Cerebellar cortex (tissue), 1 donor: ENCODE measurements at regions not wholly inside any gene's neighbourhood (a gene's known extent, or its start where the extent isn't known, plus 50 kb on each side); places are given as distances from the start of the nearest gene placed in this dataset.
"Not testable (repeated sequence)": the region's sequence is repeated elsewhere in the genome, so short reads cannot be mapped to it uniquely, and the experiment has no call there.

ENCODE experiments used
- DNase-seq: peaks from one replicate; pipeline ENCODE4 v3.0.0-alpha.2; 2015; ENCODE audit warnings: low spot score

- peak; percentile 11 for DNase-seq
Observed at GRCh38 chr1:55868026-55868425, 652.9 kb upstream of the USP24 start.

- no peak for DNase-seq
Observed at GRCh38 chr1:55867304-55867843, 652.2 kb upstream of the USP24 start.

GRCh38 chr1:55865778-55866177, 650.6 kb upstream of the USP24 start:
- not testable (repeated sequence) for DNase-seq

GRCh38 chr1:55864251-55864650, 649.1 kb upstream of the USP24 start:
- no peak for DNase-seq

- DNase-seq, result no peak
Observed at GRCh38 chr1:55861676-55862340, 646.6 kb upstream of the USP24 start.

GRCh38 chr1:55860798-55861519, 645.8 kb upstream of the USP24 start:
- no peak for DNase-seq

GRCh38 chr1:55860326-55860725, 645.2 kb upstream of the USP24 start:
- no peak for DNase-seq

- no peak for DNase-seq
Observed at GRCh38 chr1:55854911-55855310, 639.7 kb upstream of the USP24 start.

GRCh38 chr1:55848906-55849305, 633.7 kb upstream of the USP24 start:
- no peak for DNase-seq

GRCh38 chr1:55846051-55846450, 630.9 kb upstream of the USP24 start:
- no peak for DNase-seq

- DNase-seq, result no peak
Observed at GRCh38 chr1:55844322-55844721, 629.2 kb upstream of the USP24 start.

- DNase-seq, result no peak
Observed at GRCh38 chr1:55839626-55840025, 624.5 kb upstream of the USP24 start.

- DNase-seq, result no peak
Observed at GRCh38 chr1:55839221-55839620, 624.1 kb upstream of the USP24 start.

- no peak for DNase-seq
Observed at GRCh38 chr1:55836086-55836485, 620.9 kb upstream of the USP24 start.

GRCh38 chr1:55833529-55834091, 618.4 kb upstream of the USP24 start:
- DNase-seq, result no peak

- DNase-seq, result no peak
Observed at GRCh38 chr1:55831759-55832158, 616.6 kb upstream of the USP24 start.

GRCh38 chr1:55828044-55828443, 612.9 kb upstream of the USP24 start:
- DNase-seq, result no peak

- DNase-seq, result no peak
Observed at GRCh38 chr1:55827350-55827749, 612.2 kb upstream of the USP24 start.

- DNase-seq, result peak; percentile 32
Observed at GRCh38 chr1:55826381-55827080, 611.4 kb upstream of the USP24 start.

- no peak for DNase-seq
Observed at GRCh38 chr1:55825461-55825860, 610.3 kb upstream of the USP24 start.

- DNase-seq, result no peak
Observed at GRCh38 chr1:55824251-55824640, 609.1 kb upstream of the USP24 start.

- no peak for DNase-seq
Observed at GRCh38 chr1:55823541-55824250, 608.5 kb upstream of the USP24 start.
